HPDE6-E6E7 (cell line): ENCODE measurements at regions not wholly inside any gene's neighbourhood (a gene's known extent, or its start where the extent isn't known, plus 50 kb on each side); places are given as distances from the start of the nearest gene placed in this dataset.
A peak's percentile ranks its signal among the peaks of the same experiment; 100 is the strongest.

Experiments used
- DNase-seq: peaks from one replicate; pipeline ENCODE4 v3.0.0; 2011; ENCODE audit warnings: missing footprints; ENCODE audit errors: extremely low spot score

DNA sequence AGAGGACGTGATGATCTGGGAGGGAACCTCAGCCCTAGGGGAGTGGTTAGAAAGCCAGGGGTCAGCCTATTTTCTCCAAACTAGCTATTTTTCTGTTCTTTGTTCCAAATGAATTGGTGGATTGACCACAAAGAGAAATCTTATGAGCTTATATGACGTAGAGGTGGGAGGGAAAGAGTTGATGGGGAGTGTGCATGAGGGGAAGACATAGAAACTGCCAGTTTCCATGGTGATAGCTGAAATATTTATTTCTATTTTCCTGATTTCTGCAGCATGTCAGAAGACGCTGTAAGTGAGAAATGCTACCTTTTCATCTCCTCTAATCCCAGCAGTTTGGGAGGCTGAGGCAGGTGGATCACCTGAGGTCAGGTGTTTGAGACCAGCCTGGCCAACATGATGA lies 51.4 kb upstream of the CISTR start:
- DNase-seq = no peak

DNA sequence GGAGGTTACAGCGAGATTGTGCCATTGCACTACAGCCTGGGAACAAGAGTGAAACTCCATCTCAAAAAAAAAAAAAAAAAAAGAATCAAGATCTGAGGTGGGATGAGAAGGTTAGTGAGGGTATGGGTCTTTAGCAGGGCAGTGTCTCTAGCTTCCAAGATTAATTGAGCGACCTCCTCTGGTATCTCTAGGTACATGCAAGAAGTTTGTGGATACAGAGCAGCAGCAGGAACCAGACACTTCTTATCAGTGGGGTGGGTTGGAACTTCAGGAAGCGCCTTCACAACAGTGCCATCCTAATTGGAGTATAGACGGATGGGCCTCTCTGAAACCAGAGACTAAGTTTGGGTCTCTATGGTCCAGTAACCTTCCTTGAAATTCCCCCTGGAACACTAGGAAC lies 51.9 kb upstream of the CISTR start:
- no peak for DNase-seq

DNA sequence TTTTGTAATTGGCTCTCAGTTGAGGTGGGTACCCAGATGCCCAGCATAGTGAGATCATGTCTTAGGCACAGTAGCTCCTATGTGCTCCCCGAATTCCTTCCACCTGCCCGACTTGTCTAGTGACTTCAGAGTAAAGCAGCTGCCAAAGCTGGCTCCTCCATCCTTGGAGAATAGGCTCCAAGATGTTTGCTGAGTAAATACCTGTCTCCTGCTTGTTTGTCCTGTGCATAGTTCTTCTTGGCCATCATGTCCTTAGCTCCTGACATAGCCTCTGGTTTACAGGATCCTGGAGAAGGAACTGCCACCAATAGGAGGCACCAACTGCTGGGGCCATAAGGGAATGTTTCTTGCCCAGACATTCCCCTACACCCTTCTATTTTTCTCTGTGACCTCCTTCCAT lies 52.6 kb upstream of the CISTR start:
- no peak for DNase-seq

DNA sequence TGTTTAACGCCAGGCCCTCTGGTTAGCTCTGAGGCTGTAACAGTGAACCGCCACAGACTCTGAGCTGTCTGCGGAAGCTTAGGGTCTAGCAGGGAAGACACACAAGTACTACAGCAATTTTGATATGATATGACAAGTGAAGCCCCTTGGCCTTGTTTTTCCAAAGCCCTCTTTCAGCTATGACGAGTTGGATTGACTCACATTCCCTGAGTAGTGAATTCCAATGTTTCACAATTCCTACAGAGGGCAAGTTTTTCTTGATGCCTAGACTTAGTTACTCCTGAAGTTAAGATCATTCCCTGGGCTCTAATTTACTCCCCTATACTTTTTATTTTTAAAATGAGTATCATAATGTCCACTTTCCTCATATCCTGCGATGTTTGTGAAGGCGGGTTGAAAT lies 53.3 kb upstream of the CISTR start:
- DNase-seq = no peak

DNA sequence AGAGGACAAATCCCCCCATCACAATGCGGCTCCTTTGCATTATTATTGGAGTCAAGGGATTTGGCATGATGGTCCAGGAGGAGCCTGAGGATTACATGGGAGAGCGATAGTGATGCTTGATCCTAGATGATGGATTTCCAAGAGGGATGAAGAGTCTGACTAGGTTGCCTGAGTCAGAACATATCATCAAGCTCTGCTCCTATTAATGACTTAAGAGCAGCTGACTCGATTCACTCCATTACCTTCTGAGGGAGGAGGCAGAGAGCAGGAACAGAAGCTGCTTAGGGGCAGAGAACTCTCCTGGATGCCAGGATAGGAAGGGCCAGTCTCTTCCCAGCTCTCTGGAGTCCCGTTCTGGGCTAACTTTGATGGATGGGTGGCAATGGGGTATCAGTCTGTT lies 54.0 kb upstream of the CISTR start:
- no peak for DNase-seq

DNA sequence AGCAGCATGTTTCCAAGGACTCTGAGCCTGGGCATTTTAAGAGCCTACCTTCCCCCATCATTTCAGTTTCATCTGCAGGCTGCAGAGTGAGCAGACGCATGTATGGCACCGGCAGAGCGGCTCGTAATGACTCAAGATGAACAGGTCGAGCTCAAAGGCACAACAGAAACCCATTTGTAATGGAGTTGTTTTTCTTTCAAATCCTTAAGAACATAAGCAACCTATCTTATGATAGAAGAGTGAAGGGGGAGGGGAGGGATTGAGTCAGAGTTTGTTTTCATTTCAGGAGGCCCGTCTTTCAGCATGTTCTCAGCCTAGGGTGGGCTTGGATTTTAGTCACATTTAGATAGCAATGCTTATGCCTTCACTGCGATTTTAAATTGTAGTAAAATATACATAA lies 54.9 kb upstream of the CISTR start:
- DNase-seq = no peak

DNA sequence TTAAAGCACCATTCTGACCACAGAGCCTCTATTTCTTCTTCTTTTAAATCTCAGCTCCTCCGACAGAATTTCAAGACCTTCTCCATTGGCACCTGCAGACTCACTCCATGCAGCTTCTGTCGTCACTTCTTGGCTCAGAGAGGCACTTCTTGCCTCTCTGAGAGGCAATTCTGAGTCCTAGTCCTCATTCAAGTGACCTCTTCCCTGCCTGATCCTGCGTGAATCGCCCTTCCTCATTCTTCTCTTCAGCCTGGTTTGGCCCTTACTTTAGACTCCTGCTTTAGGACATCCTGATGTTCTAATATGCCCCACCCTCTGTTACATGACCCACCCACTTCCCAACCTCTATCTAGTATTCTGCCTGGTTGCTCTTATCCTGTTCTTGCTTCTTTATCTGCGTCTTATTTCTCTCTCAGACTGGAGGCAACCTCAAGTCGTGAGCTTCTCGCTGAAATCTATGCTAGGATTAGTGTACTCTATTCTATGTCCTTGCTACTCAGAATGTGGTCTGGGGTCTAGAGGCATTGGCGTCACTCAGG lies 55.6 kb upstream of the CISTR start:
- DNase-seq = no peak

DNA sequence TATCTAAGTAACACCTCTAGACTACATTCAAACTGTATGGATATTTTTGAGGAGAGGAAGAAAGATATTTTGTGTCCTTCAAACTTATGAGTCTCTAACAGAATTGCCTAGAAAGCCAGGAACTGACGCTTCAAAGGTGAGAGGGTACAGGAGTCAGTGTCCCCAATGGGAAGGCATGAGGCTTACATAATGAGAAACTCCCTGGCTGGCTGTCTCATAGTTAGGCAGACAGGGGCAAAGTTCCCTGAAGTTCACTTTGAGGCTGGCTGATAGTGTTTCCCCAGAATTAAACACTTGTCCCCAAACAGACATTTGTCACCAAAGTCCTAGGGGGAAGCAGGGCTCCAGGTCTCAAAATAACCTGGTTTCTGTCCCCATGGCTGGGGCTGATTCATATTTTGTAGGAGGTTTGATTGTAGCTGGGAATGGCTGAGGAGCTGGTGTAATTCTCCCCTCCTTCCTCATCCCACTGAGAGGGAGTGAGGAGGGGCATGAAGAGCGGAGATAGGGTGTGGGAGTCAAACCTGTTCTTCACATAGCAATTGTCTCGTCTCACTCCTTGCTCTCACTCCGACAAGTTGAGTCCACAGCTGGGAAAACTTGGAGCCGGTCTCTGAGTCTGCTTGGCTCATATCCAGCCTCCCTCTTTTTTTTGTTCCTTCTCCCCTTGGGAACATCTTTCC lies 56.4 kb upstream of the CISTR start:
- no peak for DNase-seq

DNA sequence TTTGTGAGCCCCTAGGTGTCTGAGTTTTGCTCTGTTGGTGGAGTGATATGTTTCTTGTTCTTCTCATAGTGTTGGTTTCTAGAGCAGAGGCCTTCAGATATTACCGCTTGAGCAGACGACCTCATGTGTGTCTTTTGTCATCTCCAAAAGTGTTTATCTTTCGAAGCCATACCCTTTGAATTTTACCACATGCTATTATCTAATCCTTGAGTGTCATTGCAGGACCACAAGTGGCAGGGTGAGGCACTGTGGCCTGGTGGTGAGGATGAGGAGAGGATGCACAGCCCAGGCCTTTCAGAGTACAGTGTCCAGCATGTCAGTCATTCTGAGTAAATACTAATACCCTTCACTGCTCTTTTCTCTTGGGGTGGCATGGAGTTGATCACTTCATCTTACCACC lies 57.2 kb upstream of the CISTR start:
- no peak for DNase-seq

DNA sequence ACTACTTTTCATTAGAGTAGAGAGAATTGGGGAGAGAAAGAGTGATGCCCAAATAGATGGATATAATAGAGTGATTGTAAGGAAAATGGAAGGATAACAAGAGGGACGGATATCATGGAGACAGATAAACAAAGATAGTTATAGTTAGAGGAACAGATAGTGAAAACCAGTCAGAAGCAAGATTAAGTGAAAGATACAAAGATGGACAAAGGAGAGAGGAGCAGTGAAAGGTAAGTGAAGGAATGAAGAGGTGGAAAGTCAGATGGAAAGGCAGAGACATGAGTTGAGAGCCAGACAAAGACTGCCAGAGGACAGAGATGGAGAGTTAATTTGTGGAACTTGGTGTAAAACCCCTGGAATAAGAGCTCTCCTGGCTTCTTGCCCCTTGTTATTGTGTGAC lies 59.2 kb upstream of the CISTR start:
- no peak for DNase-seq

DNA sequence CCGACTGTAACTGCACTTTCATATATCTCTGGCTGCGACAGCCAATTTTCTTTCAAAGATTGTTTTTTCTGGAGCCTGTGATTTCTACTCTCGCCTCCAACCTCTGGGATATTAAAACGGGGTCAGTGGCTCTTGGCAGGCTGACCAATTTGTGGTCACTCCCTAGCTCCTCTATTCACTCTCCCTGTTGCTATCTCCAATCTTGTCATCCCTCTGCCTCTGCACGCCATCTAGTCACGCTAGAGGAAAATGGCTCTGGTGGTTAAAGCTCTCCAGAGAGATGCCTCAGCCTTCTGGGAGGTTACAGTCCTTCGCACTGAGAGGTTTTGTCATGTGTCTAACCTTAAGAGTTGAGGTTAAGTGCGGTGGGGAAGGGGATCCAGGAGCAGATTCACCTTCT lies 59.8 kb upstream of the CISTR start:
- DNase-seq = no peak

DNA sequence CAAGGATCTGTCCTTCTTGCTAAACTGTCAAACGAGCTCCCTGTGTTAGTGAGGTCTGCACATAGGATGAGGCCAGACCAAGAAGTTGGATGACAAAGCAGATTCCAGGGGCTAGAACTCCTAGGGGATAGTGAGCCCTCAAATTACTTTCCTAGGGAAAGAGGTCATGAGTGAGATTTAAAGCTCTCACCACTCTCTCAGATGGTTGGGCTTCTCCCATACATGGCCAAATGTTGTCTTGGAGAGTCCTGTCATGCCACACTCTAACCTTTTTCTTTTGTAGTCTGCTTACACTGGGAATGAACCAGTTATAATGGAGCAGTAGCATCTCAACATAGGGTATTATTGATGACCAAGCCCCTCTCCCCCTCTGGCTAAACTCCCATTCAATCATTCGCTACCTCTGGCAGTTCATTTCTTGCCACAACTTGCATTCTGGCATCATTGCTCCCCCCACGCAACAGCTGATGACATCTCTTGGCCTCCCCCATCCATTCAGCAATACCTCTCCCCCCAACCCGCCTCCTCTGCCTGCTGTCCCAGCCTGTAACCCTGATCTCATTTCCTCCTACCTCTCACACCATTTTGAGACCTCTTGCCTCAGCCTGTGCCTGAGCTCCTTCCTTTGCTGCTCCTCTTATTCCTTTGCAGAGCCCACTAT lies 64.7 kb upstream of the CISTR start:
- DNase-seq = no peak

DNA sequence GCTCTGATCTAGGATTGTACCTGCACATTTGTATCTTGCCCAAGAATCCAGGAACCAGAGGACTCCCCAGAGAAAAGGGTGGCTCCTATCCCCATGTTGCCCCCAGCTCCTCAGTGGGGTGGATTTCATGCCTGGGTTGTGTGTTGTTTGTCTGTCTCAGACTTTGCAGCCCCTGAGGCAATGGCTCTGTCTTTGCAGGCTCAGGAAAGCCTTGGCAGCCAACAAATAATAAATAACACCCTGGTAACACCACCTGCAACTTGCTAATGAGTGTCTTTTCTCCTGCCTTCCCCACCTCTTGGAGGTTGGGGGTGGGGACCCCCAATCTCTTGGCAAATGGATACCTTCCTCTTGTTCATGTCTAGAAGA lies 65.2 kb upstream of the CISTR start:
- DNase-seq = no peak

DNA sequence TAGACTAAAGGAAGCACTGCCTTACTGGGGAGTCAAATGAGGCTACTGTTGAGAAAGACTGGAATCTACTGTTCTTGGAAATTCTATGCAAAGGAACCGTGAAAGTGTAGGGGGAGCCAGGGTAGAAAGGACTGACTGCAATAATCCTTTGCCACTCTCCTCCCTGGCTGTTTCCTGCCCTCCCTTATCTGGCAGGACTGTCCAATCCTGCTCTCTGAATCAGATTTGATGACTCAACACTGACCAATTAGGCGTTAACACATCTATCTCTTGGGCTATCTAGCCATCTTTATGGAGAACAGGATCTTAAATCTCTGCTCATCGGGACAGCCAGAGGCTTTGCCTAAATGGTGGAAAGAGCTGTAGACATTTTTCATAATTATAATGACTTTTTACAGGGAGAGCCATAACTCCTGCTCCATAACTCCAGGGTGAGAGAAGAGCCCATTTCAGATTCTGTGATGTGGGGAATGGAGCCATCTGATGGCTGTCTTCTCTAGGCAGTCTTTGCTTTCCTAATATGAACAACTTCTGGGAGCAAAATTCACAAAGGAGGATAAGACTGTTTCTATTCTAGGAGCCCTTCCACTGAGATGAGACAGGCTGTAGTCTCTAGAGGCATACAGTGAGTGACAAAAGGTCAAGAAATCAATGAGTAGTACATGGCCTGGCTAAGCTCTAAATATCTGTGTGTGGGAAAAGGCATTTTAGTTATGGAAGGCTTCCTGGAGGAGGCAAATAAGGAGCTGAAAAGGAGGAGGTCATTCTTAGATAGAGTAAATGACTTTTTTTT lies 68.9 kb upstream of the CISTR start:
- no peak for DNase-seq

DNA sequence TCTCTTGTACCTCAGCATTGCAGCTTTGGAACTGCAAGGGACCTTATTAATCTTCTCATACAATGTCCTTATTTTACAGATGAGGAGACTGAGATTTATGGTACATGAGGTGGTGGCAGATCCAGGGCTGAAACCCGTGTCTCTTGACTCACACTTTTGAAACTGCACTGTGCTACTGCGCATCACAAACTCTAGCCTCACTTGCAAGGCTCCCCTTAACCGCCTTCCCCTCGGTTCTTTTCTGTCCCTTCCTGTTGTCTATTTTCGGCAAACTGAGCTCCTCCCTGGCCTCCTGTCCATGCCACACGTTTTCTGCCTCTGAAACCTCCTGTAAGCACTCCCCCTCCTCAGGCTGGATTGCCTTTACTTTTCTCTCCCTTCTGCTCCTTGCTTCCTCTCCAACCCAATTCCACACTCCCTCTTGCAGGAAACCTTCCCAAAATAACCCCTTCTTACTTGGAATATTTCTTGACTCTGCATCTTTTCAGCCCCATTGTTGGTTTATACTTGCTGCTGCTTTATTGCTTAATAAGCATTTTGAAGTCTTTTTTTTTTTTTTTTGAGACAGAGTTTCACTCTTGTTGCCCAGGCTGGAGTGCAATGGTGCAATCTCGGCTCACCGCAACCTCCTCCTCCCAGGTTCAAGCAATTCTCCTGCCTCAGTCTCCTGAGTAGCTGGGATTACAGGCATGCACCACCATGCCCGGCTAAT lies 72.4 kb upstream of the CISTR start:
- DNase-seq = no peak

DNA sequence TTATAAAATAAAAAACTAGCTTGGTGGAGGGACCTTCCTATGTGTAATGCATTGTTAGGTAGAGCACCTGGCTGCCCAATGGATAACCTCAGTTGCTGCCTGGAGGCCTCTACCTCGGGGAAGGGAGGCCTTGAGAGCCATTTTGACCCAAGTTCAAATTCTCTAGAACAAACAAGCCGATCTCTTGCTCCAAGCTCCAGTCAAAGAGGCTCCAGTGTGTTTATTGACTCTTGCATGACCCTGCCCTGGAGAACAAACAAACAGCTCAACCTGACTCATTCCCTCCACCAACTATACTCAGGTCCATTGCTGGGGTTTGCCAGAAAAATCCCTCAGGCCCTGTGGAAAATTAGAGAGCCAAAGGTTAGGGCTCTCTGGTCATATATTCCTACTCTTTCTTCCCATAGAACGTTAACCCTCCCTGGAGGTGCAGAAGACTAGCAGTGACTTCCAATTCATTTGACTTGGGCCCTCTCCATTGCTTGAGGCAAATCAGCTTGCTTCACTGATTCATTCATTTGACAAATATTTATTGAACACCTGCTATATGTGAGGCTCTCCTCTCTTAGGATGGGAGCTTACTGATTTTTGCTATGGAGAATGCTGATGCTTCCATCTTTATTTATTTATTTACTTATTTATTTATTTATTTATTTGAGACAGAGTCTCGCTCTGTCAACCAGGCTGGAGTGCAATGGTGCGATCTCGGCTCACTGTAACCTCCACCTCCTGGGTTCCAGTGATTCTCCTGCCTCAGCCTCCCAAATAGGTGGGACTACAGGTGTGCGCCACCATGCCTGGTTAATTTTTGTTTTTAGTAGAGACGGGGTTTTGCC lies 73.7 kb upstream of the CISTR start:
- DNase-seq = peak; percentile 80

DNA sequence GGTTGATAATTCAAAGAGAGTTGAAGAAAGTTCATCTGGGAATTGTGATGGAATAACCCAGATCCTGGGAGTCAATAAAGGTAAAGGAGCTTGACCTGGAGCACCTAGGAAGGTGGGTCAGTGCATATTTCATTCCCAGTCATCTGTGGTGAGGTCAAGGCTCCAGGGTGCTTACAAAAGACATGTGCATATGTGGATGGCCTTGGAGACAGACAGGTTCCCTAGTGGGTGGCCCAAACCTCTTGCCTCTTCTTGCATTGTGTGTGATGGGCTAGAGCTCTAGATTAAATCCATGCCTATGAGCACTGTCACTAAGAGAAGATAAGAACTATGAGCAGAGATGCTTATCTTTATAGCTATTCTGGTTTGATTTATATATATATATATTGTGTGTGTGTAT lies 75.5 kb upstream of the CISTR start:
- DNase-seq = no peak

DNA sequence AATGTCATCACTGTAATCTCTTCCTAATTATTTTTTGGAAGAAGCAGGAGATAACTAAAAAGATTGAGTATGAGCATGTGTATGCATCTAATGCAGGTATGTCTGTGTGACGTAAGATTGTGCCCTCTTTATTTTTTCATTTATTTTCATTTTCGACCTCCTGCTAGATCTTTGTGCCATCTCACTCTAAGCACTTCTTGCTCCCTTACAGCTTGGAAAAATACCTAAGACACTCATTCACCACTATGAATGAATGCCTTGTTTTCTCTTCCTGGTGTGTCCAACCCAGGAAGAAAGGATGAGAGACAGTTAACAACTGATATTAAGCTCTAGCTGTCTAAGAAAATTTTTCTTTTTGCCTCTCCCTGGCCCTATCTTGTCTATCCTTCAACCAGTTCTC lies 76.8 kb upstream of the CISTR start:
- DNase-seq = no peak

DNA sequence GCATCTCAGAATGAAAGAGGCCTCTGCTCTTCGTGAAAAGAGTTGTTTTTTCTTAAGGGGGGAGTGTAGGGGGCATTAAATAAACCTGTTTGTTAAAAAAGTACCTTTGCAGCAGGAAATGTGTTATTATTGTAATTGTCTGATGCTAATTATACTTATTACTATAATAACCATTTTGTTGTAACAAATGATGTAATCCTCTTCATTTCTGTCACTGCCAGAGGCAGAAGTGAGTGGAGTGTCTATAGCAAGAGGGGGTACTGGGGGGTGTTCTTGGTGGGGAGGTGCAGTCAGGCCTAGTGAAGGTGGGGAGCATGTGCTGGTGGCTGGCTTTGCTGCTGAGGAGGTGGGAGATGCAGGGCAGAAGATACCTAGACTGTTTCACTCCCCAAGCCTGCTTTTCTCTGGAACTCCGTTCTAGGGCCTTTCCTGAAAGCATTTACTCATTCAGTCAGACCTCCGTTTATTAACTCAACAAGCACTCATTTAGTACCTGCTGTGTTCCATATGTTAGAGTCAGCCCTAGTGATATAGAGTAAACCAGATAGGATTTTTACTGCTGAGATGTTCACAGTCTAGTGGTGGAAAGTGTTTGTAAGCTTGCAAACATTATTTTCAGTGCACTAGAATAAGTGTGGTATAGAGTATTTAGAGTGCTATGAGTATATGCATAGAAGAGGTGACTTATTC lies 77.5 kb upstream of the CISTR start:
- DNase-seq = no peak

DNA sequence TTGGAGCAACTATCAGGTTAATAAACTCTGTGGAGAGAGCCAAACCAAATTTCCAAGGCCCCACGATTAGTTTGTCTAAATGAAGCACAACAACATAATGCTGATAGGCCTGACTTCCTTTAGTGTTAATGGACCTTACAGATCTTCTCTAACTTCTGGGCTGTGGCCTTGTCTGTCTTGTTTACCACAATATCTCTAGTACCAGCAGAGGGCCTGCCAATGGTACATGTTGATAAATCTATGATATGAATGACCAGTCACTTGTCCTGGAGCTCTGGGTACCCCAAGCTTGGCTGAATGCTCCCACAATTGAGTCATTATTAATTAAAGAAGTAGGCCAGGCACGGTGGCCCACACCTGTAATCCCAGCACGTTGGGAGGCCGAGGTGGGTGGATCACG lies 78.9 kb upstream of the CISTR start:
- DNase-seq = no peak
